ENCODE measurements at regions not wholly inside any gene's neighbourhood (a gene's known extent, or its start where the extent isn't known, plus 50 kb on each side); places are given as distances from the start of the nearest gene placed in this dataset.

- Histone ChIP-seq H3K4me2 (ENCODE audit: low read length) (no peak overlapping the region), H3K27ac (ENCODE audit: low read length) (no peak overlapping the region), H3K9me2 (ENCODE audit: insufficient read depth, low read length) (no peaks in the 10 kb centered on the region), H3K27me3 (ENCODE audit: insufficient read depth, low read depth, low read length) (no peaks in the 10 kb centered on the region), H3F3A (ENCODE audit: insufficient read depth, low read length, poor library complexity, severe bottlenecking) (no peaks in the 10 kb centered on the region), H3K79me2 (replicated peaks; ENCODE audit: insufficient read depth, low read length) (no peaks in the 10 kb centered on the region), H3K9me3 (ENCODE audit: low read length) (peaks cover 4% of the 10 kb centered on the region), H3K9ac (ENCODE audit: low read length) (no peak overlapping the region), H3K4me3 (ENCODE audit: low read length) (no peak overlapping the region), H4K20me1 (ENCODE audit: insufficient read depth) (no peaks in the 10 kb centered on the region), H3K36me3 (ENCODE audit: insufficient read depth, low read length) (no peaks in the 10 kb centered on the region), H2AFZ (ENCODE audit: low read depth, low read length) (no peak overlapping the region)
- no peak for TF ChIP-seq EZH2 (IDR thresholded peaks at IDR 0.05; ENCODE audit: borderline replicate concordance, insufficient read depth, low read length, poor library complexity, severe bottlenecking)
- no peak for TF ChIP-seq EP300 (conservative IDR thresholded peaks at IDR 0.05; ENCODE audit: poor library complexity, severe bottlenecking)
- no peak for TF ChIP-seq SMC3 (conservative IDR thresholded peaks at IDR 0.05; ENCODE audit: poor library complexity)
- TF ChIP-seq MXI1 (conservative IDR thresholded peaks at IDR 0.05; ENCODE audit: poor library complexity, severe bottlenecking): no peak
- TF ChIP-seq CTCF (IDR thresholded peaks at IDR 0.05; ENCODE audit: poor library complexity, severe bottlenecking): no peak
- TF ChIP-seq REST (IDR thresholded peaks at IDR 0.05; ENCODE audit: borderline replicate concordance): no peak
- no peak for TF ChIP-seq POLR2AphosphoS5 (IDR thresholded peaks at IDR 0.05)
These were observed 140.7 kb upstream of the MCHR2 start for GRCh38 chr6:100134703-100135102.

GRCh38 chr6:100134297-100134696 is 140.3 kb upstream of the MCHR2 start:
- TF ChIP-seq CTCF (IDR thresholded peaks at IDR 0.05; ENCODE audit: poor library complexity, severe bottlenecking) (no peak), REST (IDR thresholded peaks at IDR 0.05; ENCODE audit: borderline replicate concordance) (no peak), POLR2AphosphoS5 (IDR thresholded peaks at IDR 0.05) (no peak), EP300 (conservative IDR thresholded peaks at IDR 0.05; ENCODE audit: poor library complexity, severe bottlenecking) (no peak), RAD21 (conservative IDR thresholded peaks at IDR 0.05) (no peak), TAF1 (IDR thresholded peaks at IDR 0.05; ENCODE audit: low read depth) (no peak), MXI1 (conservative IDR thresholded peaks at IDR 0.05; ENCODE audit: poor library complexity, severe bottlenecking) (no peak), EZH2 (IDR thresholded peaks at IDR 0.05; ENCODE audit: borderline replicate concordance, insufficient read depth, low read length, poor library complexity, severe bottlenecking) (no peak), SMC3 (conservative IDR thresholded peaks at IDR 0.05; ENCODE audit: poor library complexity) (no peak)
- peaks cover 4% of the 10 kb centered on the region for H3K9me3 ChIP-seq (ENCODE audit: low read length)
- no peak overlapping the region for H2AFZ ChIP-seq (ENCODE audit: low read depth, low read length)
- H3K36me3 ChIP-seq (ENCODE audit: insufficient read depth, low read length): no peaks in the 10 kb centered on the region
- H3K27me3 ChIP-seq (ENCODE audit: insufficient read depth, low read depth, low read length): no peaks in the 10 kb centered on the region
- H3K9ac ChIP-seq (ENCODE audit: low read length): no peak overlapping the region
- H3K27ac ChIP-seq (ENCODE audit: low read length): no peak overlapping the region
- H3K4me2 ChIP-seq (ENCODE audit: low read length): no peak overlapping the region
- H3K79me2 ChIP-seq (replicated peaks; ENCODE audit: insufficient read depth, low read length): no peaks in the 10 kb centered on the region
- H3F3A ChIP-seq (ENCODE audit: insufficient read depth, low read length, poor library complexity, severe bottlenecking): no peaks in the 10 kb centered on the region
- no peak overlapping the region for H3K4me3 ChIP-seq (ENCODE audit: low read length)
- no peaks in the 10 kb centered on the region for H3K9me2 ChIP-seq (ENCODE audit: insufficient read depth, low read length)
- H4K20me1 ChIP-seq (ENCODE audit: insufficient read depth): no peaks in the 10 kb centered on the region
